HG03469 (cell line): ENCODE measurements at regions not wholly inside any gene's neighbourhood (a gene's known extent, or its start where the extent isn't known, plus 50 kb on each side); places are given as distances from the start of the nearest gene placed in this dataset.

Experiments
- ATAC-seq: cut with Tn5 transposase; IDR thresholded peaks from one replicate; pipeline ENCODE4 v1.9.1; 2021; ENCODE audit warnings: mild to moderate bottlenecking, moderate library complexity, moderate number of reproducible peaks; ENCODE audit not compliant: unreplicated experiment

DNA sequence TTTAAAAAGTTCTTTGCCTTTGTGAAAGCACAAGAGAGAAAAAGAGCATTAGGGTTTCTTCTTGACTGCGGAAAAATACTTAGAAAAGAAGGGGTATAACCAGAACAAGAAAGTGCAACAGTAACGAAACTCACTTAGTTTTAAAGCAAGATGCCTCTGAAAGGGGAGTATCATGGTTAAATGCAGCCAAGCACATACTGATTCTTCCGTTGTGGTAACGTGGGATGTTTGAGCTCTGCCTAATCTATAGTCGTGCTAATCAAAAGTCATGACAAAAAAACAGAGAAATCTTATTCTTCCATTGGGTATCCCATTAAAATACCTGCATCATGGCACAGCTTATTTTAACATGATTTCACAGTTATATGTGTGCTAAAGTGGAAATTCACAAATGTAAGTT is 187.8 kb upstream of the LRFN5 start:
- no peak for ATAC-seq

DNA sequence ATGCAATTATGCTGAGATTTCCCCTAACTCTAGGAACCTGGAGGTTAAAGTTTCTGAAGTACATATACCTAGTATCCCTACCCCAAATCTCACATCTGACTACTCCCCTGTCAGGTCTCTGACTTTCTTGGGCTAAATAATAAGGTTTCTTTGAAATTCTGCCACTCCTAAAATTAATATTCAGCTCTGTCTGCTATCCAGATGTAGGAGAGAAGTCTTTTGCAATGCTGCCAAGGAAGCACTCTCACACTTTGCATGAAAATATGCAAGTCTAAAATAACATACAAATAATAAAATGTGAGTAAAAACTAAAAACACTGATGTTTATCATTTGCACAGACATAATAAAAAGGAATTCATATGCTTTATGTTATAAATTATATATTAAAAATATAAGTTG is 196.9 kb upstream of the LRFN5 start:
- no peak for ATAC-seq

DNA sequence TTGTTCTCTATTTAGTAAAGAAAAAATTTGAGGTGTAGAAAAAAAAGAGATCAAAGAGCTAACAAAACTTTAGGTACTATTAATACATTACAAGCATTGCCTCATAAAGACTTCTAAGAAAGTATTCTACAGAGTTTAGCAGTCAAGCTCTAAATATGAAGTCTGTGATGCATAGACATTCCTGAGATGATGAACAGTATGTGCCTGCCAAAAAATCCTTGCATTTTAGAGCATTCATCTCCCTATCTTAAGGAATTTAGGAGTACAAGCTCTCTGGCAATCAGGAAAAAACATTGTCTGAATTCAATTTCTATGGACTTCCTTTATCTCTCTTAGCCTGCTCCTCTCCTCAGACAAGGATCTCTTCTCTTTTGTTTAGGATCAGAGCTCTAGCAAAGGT is 202.6 kb upstream of the LRFN5 start:
- ATAC-seq: no peak

- no peak for ATAC-seq
These were observed 203.3 kb upstream of the LRFN5 start for GRCh38 chr14:41403360-41403759.

DNA sequence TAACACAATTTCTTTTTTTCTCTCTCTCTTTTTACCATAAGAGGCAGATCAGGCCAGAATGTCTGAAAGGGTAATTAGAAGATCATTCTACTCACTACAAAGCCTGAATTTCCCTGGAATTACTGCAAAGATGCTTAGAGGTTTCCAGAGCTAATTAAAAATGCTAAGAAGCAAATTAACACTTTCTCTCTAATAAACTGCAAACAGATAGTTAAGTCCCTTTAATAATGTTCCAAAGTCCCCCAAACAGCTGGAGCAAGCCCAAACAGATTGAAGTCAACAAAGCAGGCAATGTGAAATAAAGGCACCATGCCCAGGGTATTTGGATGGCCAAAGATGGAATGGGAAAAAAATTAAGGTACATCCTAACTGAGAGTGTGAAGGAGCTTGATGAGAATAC is 208.8 kb upstream of the LRFN5 start:
- no peak for ATAC-seq

GRCh38 chr14:41393512-41393911 is 213.2 kb upstream of the LRFN5 start:
- no peak for ATAC-seq

- ATAC-seq: no peak
These were observed 214.4 kb upstream of the LRFN5 start for GRCh38 chr14:41392226-41392625.

GRCh38 chr14:41389355-41389754 is 217.3 kb upstream of the LRFN5 start:
- no peak for ATAC-seq

- no peak for ATAC-seq
These were observed 220.9 kb upstream of the LRFN5 start for GRCh38 chr14:41385797-41386196.

DNA sequence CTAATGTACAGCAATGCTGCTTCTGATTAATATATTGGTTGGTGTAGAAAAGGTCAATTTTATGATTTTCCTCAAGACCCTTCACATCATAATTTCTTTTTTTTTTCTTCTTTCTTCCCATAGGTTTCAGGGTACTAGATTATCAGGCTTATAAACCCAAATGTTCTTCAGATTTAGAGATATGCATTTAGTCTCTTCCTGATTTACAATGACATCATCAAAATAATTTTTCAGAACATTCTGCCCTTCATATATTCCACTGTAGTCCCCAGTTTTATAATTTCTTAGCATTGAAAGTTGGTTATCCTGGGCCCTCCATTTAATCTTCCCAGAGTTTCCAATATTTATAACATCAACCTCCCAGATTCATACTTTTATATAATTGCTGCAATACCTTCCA is 226.7 kb upstream of the LRFN5 start:
- ATAC-seq: no peak

DNA sequence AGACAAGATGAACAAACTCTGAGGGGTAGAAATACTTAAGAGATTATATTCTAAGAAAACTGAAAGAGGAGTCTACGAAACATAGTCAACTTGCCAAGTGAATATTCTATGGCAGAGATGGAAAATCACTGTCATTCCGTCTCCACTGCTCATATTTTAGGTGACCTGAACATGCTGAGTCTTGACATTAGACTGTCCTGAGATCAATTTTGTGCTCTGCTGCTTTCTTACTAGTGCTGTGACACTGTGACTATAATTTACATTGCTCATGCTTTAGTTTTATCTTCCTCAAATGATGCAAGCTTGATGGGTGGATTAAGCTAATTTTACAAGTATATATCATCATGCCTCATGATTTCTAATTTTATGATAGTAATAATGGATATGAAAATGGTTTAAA is 228.2 kb upstream of the LRFN5 start:
- no peak for ATAC-seq

- no peak for ATAC-seq
These were observed 228.7 kb upstream of the LRFN5 start for GRCh38 chr14:41377932-41378331.

DNA sequence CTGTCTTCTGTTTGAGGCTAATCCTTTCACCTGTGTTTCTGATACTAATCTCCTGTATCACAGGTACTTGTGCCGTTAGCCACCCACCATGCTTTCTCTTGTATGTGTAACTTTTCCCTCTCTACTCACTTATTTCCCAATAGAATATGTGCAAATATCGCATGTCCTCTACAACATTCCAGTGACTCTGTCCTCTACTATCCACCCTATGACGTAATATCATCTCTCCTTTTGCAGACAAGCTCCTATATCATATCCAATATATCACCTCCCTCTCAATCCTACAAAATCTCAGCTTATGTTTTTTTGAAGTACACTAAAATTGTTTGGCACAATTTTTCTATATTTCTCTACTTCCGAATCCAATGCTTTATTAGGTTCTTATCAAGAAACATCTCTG is 232.6 kb upstream of the LRFN5 start:
- no peak for ATAC-seq

- no peak for ATAC-seq
These were observed 244.5 kb upstream of the LRFN5 start for GRCh38 chr14:41362139-41362538.

GRCh38 chr14:41360126-41360525 is 246.6 kb upstream of the LRFN5 start:
- no peak for ATAC-seq

DNA sequence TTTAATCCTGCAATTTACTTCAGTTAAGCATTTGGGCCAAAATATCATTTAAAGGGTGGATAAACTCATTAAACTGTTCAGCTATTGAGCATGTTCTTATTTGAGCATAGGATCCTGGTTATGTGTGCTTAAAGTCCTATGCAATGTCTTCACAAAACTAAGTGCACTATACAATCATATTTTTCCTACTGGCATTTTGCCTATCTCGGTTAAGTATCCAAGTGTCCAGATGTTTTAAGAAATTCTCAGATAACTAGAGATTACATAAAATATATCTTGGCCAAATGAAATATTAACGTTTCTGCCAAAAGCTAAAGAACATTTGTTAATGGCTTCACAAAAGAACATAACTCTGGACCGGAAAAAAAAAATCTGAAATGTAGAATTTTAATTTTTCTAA is 250.8 kb upstream of the LRFN5 start:
- no peak for ATAC-seq

GRCh38 chr14:41350476-41350875 is 256.2 kb upstream of the LRFN5 start:
- ATAC-seq: no peak

DNA sequence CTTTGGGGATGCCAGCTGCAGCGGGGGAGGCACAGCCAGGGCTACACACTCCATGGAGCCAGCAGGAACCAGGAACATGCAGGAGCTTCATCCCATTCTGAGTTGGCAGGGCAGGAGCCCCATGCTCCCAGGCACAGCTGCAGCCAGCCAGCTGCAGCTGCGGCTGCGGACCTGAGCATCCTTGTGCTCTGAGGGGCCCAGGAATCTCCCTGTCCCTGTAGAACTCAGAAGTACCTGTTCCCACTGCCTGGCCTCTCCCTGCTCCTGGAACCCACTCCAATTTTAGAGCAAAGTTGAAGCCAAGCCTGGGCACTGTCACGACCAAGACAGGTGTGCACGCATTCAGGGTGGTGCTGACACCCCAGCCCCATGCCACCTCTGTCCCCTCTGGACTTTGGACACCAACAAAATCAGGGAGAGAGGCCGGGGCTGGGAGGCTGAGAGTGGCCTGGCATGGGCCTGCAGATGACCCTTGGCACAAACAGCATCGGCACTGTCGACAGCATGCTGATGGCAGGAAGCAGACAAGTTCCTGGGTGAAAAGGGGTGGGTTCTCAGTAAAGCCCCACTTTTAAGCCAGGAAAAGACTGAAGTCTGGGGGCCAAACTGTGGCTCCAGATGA is 257.3 kb upstream of the LRFN5 start:
- no peak for ATAC-seq

- no peak for ATAC-seq
These were observed 262.8 kb upstream of the LRFN5 start for GRCh38 chr14:41343857-41344256.

DNA sequence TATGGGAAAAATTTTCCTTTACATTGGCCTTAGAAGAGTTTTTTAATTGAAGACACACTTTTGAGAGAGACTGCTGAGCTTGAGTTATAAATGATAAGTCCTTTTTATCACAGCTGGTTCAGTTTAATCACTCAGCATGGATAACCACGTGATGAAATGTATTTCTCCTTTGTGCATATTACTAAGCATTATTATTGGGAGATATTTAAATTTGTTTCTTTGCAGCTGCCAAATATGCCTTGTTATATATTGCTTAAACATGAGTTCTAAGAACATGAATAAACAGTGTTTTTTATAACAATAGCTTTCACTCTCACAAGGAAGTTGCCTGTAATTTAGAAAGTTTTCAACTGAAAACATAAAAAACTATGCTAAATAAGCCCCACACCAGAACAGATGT is 293.5 kb upstream of the LRFN5 start:
- ATAC-seq: no peak

- ATAC-seq: no peak
These were observed 303.2 kb upstream of the LRFN5 start for GRCh38 chr14:41303506-41303905.

DNA sequence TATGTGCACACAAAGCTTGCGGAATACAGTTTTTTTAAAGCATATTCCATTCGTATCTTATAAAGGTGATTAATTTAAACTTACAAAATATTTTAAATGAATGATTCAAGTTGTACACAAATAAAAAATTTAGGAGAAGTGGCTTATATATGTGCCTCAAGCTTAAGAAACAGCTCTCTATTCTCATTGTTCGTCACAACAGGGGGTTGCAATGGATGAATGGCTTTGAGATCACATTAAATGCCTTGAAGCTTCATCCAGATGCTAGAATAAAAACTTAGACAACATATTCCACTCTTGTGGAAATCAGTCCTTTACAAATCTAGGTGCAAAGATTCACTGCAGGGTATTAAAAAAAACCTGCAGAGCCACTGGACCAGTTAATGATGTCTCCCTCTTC is 303.9 kb upstream of the LRFN5 start:
- no peak for ATAC-seq

GRCh38 chr14:41299924-41300323 is 306.8 kb upstream of the LRFN5 start:
- ATAC-seq: no peak

- no peak for ATAC-seq
These were observed 308.4 kb upstream of the LRFN5 start for GRCh38 chr14:41298328-41298690.
